Stimulated activated naive CD8-positive, alpha-beta T cell treated with anti-CD3 and anti-CD28 coated beads, Interleukin-15, amount 100 ng/mL, for 72 hours (primary cell): ENCODE measurements at regions not wholly inside any gene's neighbourhood (a gene's known extent, or its start where the extent isn't known, plus 50 kb on each side); places are given as distances from the start of the nearest gene placed in this dataset.
"Not testable (repeated sequence)": the region's sequence is repeated elsewhere in the genome, so short reads cannot be mapped to it uniquely, and the experiment has no call there.

Experiments
- ATAC-seq: fragments of 150-1000 bp; cut with Tn5 transposase; 2 replicates; pipeline ENCODE4 v1.10.0; 2021; ENCODE audit warnings: mild to moderate bottlenecking, moderate library complexity
- DNase-seq, 2 donors: peaks; one replicate each; pipeline ENCODE4 v3.0.0; 2021 to 2022
- H3K27ac Mint-ChIP-seq, 2 donors: one replicate each; pipeline ENCODE4 v1.8.0; 2022; ENCODE audit warnings: mild to moderate bottlenecking in 2 of 2, mixed read lengths in 2 of 2, moderate library complexity in 2 of 2
- H3K27me3 Mint-ChIP-seq: one replicate; pipeline ENCODE4 v1.8.0; 2022; ENCODE audit warnings: mixed read lengths
- H3K4me1 Mint-ChIP-seq: one replicate; pipeline ENCODE4 v1.8.0; 2022; ENCODE audit warnings: mild to moderate bottlenecking, mixed read lengths
- H3K4me3 Mint-ChIP-seq, 2 donors: one replicate each; pipeline ENCODE4 v1.8.0; 2022; ENCODE audit warnings: mild to moderate bottlenecking in 2 of 2, mixed read lengths in 2 of 2, moderate library complexity in 1 of 2
- H3K9me3 Mint-ChIP-seq, 2 donors: one replicate each; pipeline ENCODE4 v1.8.0; 2022; ENCODE audit warnings: mixed read lengths in 2 of 2

GRCh38 chr2:91591066-91591465 is 2899.6 kb downstream of the RPIA start:
- not testable (repeated sequence) for DNase-seq, H3K27ac Mint-ChIP-seq, H3K4me3 Mint-ChIP-seq, ATAC-seq
- Mint-ChIP-seq H3K4me1 (peaks cover 12% of the 10 kb centered on the region), H3K9me3 (peaks cover 7 to 16% of the 10 kb centered on the region in 2 donors), H3K27me3 (peaks cover 33% of the 10 kb centered on the region)

- not testable (repeated sequence) for ATAC-seq, H3K9me3 Mint-ChIP-seq, H3K27ac Mint-ChIP-seq, H3K4me3 Mint-ChIP-seq, H3K27me3 Mint-ChIP-seq, H3K4me1 Mint-ChIP-seq, DNase-seq
Measured at GRCh38 chr2:91597436-91597835, 2906.0 kb downstream of the RPIA start.

GRCh38 chr2:91598519-91598918 is 2907.0 kb downstream of the RPIA start:
- not testable (repeated sequence) for H3K4me3 Mint-ChIP-seq, H3K27ac Mint-ChIP-seq, H3K4me1 Mint-ChIP-seq, H3K9me3 Mint-ChIP-seq, H3K27me3 Mint-ChIP-seq, DNase-seq, ATAC-seq

GRCh38 chr2:91599000-91599399 is 2907.5 kb downstream of the RPIA start:
- H3K27ac Mint-ChIP-seq, DNase-seq, H3K4me3 Mint-ChIP-seq, H3K27me3 Mint-ChIP-seq, H3K4me1 Mint-ChIP-seq, H3K9me3 Mint-ChIP-seq, ATAC-seq: not testable (repeated sequence)

GRCh38 chr2:91602860-91603259 is 2911.4 kb downstream of the RPIA start:
- not testable (repeated sequence) for DNase-seq, H3K9me3 Mint-ChIP-seq, ATAC-seq, H3K27ac Mint-ChIP-seq, H3K27me3 Mint-ChIP-seq, H3K4me1 Mint-ChIP-seq, H3K4me3 Mint-ChIP-seq

DNA sequence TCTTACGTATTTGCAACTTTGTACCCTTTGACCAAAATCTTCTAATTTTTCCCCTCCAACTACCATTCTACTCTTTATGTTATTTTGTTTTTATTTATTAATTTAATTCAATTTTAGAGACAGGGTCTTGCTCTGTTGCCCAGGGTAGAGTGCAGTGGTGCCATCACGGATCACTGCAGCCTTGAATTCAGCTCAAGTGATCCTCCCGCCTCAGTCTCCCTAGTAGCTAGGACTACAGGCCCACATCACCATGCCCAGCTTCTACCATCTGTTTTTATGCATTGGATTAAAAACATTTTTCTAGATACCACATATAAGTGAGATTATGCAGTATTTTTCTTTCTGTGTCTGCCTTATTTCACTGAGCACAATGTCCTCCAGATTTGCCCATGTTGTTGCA is 2912.5 kb downstream of the RPIA start:
- H3K9me3 Mint-ChIP-seq, H3K27me3 Mint-ChIP-seq, H3K4me3 Mint-ChIP-seq, ATAC-seq, H3K27ac Mint-ChIP-seq, H3K4me1 Mint-ChIP-seq, DNase-seq: not testable (repeated sequence)

DNA sequence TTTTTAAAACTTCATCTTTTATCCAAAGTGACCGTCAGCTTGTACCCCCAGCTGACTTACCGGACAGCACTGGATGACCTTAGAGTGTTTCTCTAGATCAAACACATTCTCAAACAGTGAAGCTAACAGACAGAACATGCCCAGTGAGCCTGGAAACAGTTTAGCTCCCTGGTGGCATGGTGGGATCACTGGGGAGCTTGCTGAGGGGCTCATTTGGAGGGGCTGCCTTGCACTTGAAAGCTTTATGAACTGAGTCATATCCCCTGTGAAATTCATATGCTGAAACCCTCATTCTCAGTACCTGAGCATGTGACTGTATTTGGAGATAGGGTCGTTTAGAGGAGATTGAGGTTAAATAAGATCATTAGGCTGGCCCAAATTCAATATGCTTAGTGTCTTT is 2913.2 kb downstream of the RPIA start:
- not testable (repeated sequence) for H3K9me3 Mint-ChIP-seq, H3K27ac Mint-ChIP-seq, ATAC-seq, H3K27me3 Mint-ChIP-seq, H3K4me3 Mint-ChIP-seq, DNase-seq, H3K4me1 Mint-ChIP-seq

DNA sequence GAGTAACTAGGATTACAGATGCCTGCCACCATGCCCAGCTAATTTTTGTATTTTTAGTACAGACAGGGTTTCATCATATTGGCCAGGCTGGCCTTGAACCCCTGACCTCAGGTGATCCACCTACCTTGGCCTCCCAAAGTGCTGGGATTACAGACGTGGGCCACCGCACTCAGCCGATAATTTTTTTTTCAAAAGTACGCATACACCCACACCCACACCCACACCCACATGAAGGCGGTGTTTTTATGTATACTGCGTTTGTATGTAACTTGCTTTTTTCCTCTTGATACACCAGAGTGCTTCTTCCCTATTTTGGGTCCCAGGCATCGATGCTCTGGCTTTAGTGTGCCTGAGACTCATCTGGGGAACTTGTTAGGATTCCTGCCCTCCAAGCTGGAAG is 2932.3 kb downstream of the RPIA start:
- ATAC-seq, H3K4me3 Mint-ChIP-seq, H3K27me3 Mint-ChIP-seq, H3K9me3 Mint-ChIP-seq, H3K4me1 Mint-ChIP-seq, H3K27ac Mint-ChIP-seq, DNase-seq: not testable (repeated sequence)

DNA sequence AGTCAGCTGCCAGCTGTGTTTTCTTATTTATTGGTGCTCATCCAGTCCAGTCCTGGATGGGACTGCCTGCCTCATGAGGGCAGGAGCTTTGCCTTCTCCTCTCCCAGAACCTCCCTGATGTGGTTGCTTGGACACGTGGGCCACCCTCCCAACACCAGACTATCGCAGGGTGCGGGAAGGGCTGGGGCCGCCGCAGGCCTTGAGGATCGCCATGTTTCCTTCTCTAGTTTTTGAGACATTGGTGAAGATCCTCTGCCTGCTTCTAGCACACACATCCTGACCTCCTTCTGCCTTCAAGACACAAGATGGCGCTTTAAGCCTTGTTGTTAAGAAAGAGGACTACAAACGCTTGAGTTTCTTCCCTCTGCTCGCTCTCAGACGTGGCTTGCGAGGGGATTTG is 2937.0 kb downstream of the RPIA start:
- DNase-seq, ATAC-seq, H3K4me3 Mint-ChIP-seq, H3K4me1 Mint-ChIP-seq, H3K9me3 Mint-ChIP-seq, H3K27ac Mint-ChIP-seq, H3K27me3 Mint-ChIP-seq: not testable (repeated sequence)

GRCh38 chr2:91657193-91657592 is 2965.7 kb downstream of the RPIA start:
- DNase-seq, H3K4me1 Mint-ChIP-seq, H3K27ac Mint-ChIP-seq, ATAC-seq, H3K9me3 Mint-ChIP-seq, H3K4me3 Mint-ChIP-seq, H3K27me3 Mint-ChIP-seq: not testable (repeated sequence)

GRCh38 chr2:91658336-91658735 is 2966.9 kb downstream of the RPIA start:
- H3K4me3 Mint-ChIP-seq, ATAC-seq, H3K27ac Mint-ChIP-seq, DNase-seq, H3K9me3 Mint-ChIP-seq, H3K4me1 Mint-ChIP-seq, H3K27me3 Mint-ChIP-seq: not testable (repeated sequence)

- DNase-seq, H3K4me1 Mint-ChIP-seq, H3K9me3 Mint-ChIP-seq, H3K27ac Mint-ChIP-seq, ATAC-seq, H3K27me3 Mint-ChIP-seq: not testable (repeated sequence)
- H3K4me3 Mint-ChIP-seq: peak overlapping the region in 1 of 2 donors; percentile 61
Measured at GRCh38 chr2:91659189-91659916, 2967.9 kb downstream of the RPIA start.

- H3K9me3 Mint-ChIP-seq, H3K27ac Mint-ChIP-seq, H3K4me1 Mint-ChIP-seq, H3K27me3 Mint-ChIP-seq: not testable (repeated sequence)
- H3K4me3 Mint-ChIP-seq: peak overlapping the region; percentile 39 to 61
- peak in 1 of 2 donors; percentile 9 for DNase-seq
- ATAC-seq: peak; percentile 99
Measured at GRCh38 chr2:91659917-91660275, 2968.4 kb downstream of the RPIA start.

DNA sequence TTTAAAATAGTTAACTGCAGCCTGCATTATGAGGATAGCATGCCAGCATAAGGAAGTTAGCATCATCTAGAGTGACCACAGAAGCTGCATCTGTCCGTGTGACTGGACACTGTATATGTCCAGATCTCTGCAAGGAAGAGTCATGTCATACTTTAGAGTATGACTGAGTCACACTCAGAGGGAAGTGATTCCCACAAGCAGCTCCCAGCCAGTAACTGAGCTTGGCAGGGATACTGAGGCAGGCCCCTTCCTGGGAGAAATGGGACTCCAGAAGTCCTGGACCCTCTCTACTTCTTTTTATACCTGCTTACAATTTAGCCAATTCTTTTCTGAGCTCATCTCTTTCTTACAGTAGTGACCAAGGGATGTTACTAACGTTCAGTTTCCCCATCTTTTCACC is 2975.9 kb downstream of the RPIA start:
- H3K4me3 Mint-ChIP-seq, ATAC-seq, H3K27me3 Mint-ChIP-seq, H3K9me3 Mint-ChIP-seq, H3K27ac Mint-ChIP-seq, H3K4me1 Mint-ChIP-seq, DNase-seq: not testable (repeated sequence)

- not testable (repeated sequence) for H3K9me3 Mint-ChIP-seq, ATAC-seq, H3K27ac Mint-ChIP-seq, H3K4me1 Mint-ChIP-seq, DNase-seq, H3K4me3 Mint-ChIP-seq, H3K27me3 Mint-ChIP-seq
Measured at GRCh38 chr2:91685541-91685940, 2994.1 kb downstream of the RPIA start.

DNA sequence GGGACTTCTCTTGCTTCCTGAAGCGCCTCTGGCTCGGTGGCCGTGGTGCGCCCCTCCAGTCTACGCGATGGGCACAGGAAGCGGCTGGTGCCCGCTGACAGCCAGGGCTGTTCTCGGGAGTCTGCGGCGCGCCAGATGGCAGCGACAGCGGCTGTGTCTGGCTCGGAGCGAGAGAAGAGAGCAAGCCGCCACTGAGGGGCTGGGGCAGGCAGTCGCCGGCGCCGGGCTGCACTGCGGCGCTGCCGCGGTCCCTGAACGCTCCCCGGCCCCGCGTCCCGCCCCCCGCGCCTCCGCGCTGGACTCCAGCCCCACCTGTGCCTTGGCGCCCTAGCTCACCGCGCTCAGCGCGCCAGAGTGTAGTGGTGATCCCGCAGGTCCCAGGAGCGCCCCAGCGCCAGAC is 2994.6 kb downstream of the RPIA start:
- not testable (repeated sequence) for ATAC-seq

More for the DNA sequence above, 2994.6 kb downstream of the RPIA start:
- H3K27ac Mint-ChIP-seq, DNase-seq, H3K4me3 Mint-ChIP-seq, H3K4me1 Mint-ChIP-seq, H3K27me3 Mint-ChIP-seq, H3K9me3 Mint-ChIP-seq: not testable (repeated sequence)
